ENCODE measurements at regions not wholly inside any gene's neighbourhood (a gene's known extent, or its start where the extent isn't known, plus 50 kb on each side); places are given as distances from the start of the nearest gene placed in this dataset.
"Not testable (repeated sequence)": the region's sequence is repeated elsewhere in the genome, so short reads cannot be mapped to it uniquely, and the experiment has no call there.

DNA sequence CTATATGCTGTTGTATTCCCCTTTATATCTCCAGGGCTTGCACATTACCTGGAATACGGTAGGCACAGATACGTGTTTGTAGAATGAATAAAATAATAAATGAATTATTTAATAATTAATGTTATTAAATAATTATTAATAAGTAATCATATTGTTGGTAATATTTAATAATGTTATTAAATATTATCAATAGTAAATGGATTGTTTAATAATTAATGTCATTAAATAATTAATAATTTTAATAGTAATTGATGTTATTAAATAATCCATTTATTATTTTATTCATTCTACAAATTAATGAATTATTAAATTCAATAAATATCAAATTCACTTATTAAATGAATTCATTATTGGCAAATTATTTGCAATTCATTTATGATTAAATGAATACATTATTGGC is 175.1 kb downstream of the MATN1 start:
- TF ChIP-seq CTCF (IDR thresholded peaks at IDR 0.05; ENCODE audit: borderline replicate concordance, insufficient read depth, low read depth, low read length), result no peak

GRCh38 chr1:30547326-30547725 is 176.1 kb downstream of the MATN1 start:
- H3K4me3 ChIP-seq (ENCODE audit: low read depth, low read length), result not testable (repeated sequence)

More for the DNA sequence above, 175.1 kb downstream of the MATN1 start:
- H3K4me3 ChIP-seq (ENCODE audit: low read depth, low read length), result no peak overlapping the region

DNA sequence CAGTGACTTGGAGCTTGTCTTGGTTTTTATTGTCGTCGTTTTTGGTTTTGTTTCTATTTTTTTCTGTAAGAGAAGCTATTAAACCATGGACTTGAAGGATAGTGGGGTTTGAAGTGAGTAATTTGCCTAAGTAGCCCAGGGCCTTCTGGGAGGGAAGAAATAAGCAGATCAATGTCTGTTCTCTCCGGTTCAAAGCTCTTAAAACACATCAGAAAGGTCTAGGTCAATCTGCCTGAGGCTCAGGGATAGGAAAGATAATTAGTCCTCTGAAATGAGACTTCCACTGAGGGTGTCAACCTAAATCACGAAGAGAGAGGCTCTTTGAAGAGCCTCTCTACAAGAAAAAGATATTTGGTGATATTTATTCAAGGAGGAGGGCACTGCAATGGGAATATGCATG is 178.0 kb downstream of the MATN1 start:
- TF ChIP-seq CTCF (IDR thresholded peaks at IDR 0.05; ENCODE audit: borderline replicate concordance, insufficient read depth, low read depth, low read length), result no peak
- no peak overlapping the region for H3K4me3 ChIP-seq (ENCODE audit: low read depth, low read length)

GRCh38 chr1:30541721-30542485 is 181.5 kb downstream of the MATN1 start:
- TF ChIP-seq CTCF (IDR thresholded peaks at IDR 0.05; ENCODE audit: borderline replicate concordance, insufficient read depth, low read depth, low read length), result no peak
- H3K4me3 ChIP-seq (ENCODE audit: low read depth, low read length), result no peak overlapping the region

GRCh38 chr1:30540611-30541192 is 182.7 kb downstream of the MATN1 start:
- no peak for TF ChIP-seq CTCF (IDR thresholded peaks at IDR 0.05; ENCODE audit: borderline replicate concordance, insufficient read depth, low read depth, low read length)
- H3K4me3 ChIP-seq (ENCODE audit: low read depth, low read length), result no peak overlapping the region

- no peak overlapping the region for H3K4me3 ChIP-seq (ENCODE audit: low read depth, low read length)
- TF ChIP-seq CTCF (IDR thresholded peaks at IDR 0.05; ENCODE audit: borderline replicate concordance, insufficient read depth, low read depth, low read length), result no peak
These were observed 183.5 kb downstream of the MATN1 start for GRCh38 chr1:30539884-30540283.

DNA sequence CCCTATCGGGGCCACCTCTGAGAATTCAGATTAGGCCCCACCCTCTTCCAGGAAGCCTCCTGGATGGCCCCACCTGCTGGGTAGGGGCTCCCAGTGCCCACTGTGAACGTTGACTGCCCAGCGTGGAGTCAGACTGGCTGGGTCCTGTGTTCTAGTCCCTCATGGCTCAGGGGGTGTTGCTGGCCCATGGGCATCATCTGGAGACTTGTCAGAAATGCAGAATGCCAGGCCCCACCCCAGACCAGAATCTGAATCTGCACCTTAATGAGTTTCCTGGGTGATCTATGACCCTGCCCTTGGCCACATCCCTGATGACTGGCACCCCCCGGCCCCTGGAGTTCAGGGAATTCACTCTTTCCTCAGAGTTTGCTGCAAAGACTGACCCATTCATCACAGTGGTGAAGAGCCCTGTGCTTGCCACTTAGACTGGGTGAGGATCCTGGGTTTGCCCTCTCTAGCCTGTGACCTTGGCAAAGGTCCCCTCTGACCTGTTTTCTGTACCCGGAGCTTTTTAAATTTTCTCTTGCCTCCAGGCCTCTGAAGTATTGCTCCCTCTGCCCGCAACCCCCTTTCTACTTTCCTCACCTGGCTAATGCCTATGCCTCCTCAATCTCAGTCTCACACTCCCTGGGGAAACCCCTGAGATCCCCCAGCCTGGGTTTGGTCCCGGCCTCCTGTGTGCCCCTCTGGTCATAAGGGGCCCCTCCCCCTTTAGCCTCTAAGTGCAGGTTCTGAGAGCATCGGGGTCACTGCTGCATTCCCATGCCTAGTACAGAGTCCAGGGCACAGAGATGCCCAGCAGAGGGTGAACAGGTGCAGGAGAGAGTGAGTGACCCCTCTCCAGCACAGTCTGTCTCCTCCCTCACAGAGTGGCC is 184.2 kb downstream of the MATN1 start:
- no peak for TF ChIP-seq CTCF (IDR thresholded peaks at IDR 0.05; ENCODE audit: borderline replicate concordance, insufficient read depth, low read depth, low read length)
- H3K4me3 ChIP-seq (ENCODE audit: low read depth, low read length), result no peak overlapping the region

Measured in GM12875 (cell line).